ENCODE measurements at regions not wholly inside any gene's neighbourhood (a gene's known extent, or its start where the extent isn't known, plus 50 kb on each side); places are given as distances from the start of the nearest gene placed in this dataset.

- Histone ChIP-seq H3K4me3 (ENCODE audit: low read depth, low read length) (no peak overlapping the region), H3K27ac (ENCODE audit: extremely low read depth, low read depth, low read length) (no peak overlapping the region), H3K4me1 (ENCODE audit: control insufficient read depth, insufficient read depth, low read length) (no peaks in the 10 kb centered on the region), H3K9me3 (ENCODE audit: control insufficient read depth, insufficient read depth, low read depth, low read length) (no peaks in the 10 kb centered on the region), H3K36me3 (ENCODE audit: control insufficient read depth in 2 of 2, insufficient read depth in 1 of 2, low read length in 2 of 2) (no peaks in the 10 kb centered on the region)
- CTCF ChIA-PET, result no interaction called here
- no peak for TF ChIP-seq ZNF292 (tag by site-specific recombination; IDR thresholded peaks at IDR 0.05; ENCODE audit: borderline replicate concordance, low read depth)
- POLR2A ChIA-PET, result no interaction called here
Measured at GRCh38 chr13:89932902-89933301, 1414.6 kb upstream of the MIR17HG start.

GRCh38 chr13:89936256-89936655, 1411.2 kb upstream of the MIR17HG start:
- TF ChIP-seq ZNF600 (tag by site-specific recombination; IDR thresholded peaks at IDR 0.05), result no peak
- no peak for TF ChIP-seq ZNF670 (tag by site-specific recombination; IDR thresholded peaks at IDR 0.05; ENCODE audit: low read depth)
- TF ChIP-seq REST (tag by site-specific recombination; IDR thresholded peaks at IDR 0.05), result no peak
- TF ChIP-seq ZNF76 (tag by site-specific recombination; IDR thresholded peaks at IDR 0.05; ENCODE audit: borderline replicate concordance, low read depth), result no peak
- no peak for TF ChIP-seq ZNF398 (tag by site-specific recombination; IDR thresholded peaks at IDR 0.05)
- no peak for TF ChIP-seq KLF8 (tag by site-specific recombination; IDR thresholded peaks at IDR 0.05)
- POLR2A ChIA-PET, result no interaction called here
- no peak overlapping the region for H3K27ac ChIP-seq (ENCODE audit: extremely low read depth, low read depth, low read length)
- H3K9me3 ChIP-seq (ENCODE audit: control insufficient read depth, insufficient read depth, low read depth, low read length), result no peaks in the 10 kb centered on the region
- H3K36me3 ChIP-seq (ENCODE audit: control insufficient read depth in 2 of 2, insufficient read depth in 1 of 2, low read length in 2 of 2), result no peaks in the 10 kb centered on the region
- no peaks in the 10 kb centered on the region for H3K4me1 ChIP-seq (ENCODE audit: control insufficient read depth, insufficient read depth, low read length)
- H3K4me3 ChIP-seq (ENCODE audit: low read depth, low read length), result no peak overlapping the region
- CTCF ChIA-PET, result no interaction called here

GRCh38 chr13:89937420-89937819, 1410.1 kb upstream of the MIR17HG start:
- TF ChIP-seq MYNN (tag by site-specific recombination; IDR thresholded peaks at IDR 0.05; ENCODE audit: borderline replicate concordance) (no peak), ZNF221 (tag by site-specific recombination; IDR thresholded peaks at IDR 0.05; ENCODE audit: borderline replicate concordance) (no peak), ZNF785 (tag by site-specific recombination; IDR thresholded peaks at IDR 0.05) (no peak), ZNF416 (tag by site-specific recombination; IDR thresholded peaks at IDR 0.05) (no peak), ZSCAN23 (tag by site-specific recombination; IDR thresholded peaks at IDR 0.05) (no peak), ZNF549 (tag by site-specific recombination; IDR thresholded peaks at IDR 0.05) (no peak), PBX3 (CRISPR knock-in tag; IDR thresholded peaks at IDR 0.05) (no peak), ZBTB6 (tag by site-specific recombination; IDR thresholded peaks at IDR 0.05) (no peak)
- POLR2A ChIA-PET, result no interaction called here
- H3K4me3 ChIP-seq (ENCODE audit: low read depth, low read length), result no peak overlapping the region
- CTCF ChIA-PET, result no interaction called here
- H3K9me3 ChIP-seq (ENCODE audit: control insufficient read depth, insufficient read depth, low read depth, low read length), result no peaks in the 10 kb centered on the region
- H3K36me3 ChIP-seq (ENCODE audit: control insufficient read depth in 2 of 2, insufficient read depth in 1 of 2, low read length in 2 of 2), result no peaks in the 10 kb centered on the region
- H3K4me1 ChIP-seq (ENCODE audit: control insufficient read depth, insufficient read depth, low read length), result no peaks in the 10 kb centered on the region
- H3K27ac ChIP-seq (ENCODE audit: extremely low read depth, low read depth, low read length), result no peak overlapping the region

Measured in HEK293 (cell line).